ENCODE measurements at regions not wholly inside any gene's neighbourhood (a gene's known extent, or its start where the extent isn't known, plus 50 kb on each side); places are given as distances from the start of the nearest gene placed in this dataset.

DNA sequence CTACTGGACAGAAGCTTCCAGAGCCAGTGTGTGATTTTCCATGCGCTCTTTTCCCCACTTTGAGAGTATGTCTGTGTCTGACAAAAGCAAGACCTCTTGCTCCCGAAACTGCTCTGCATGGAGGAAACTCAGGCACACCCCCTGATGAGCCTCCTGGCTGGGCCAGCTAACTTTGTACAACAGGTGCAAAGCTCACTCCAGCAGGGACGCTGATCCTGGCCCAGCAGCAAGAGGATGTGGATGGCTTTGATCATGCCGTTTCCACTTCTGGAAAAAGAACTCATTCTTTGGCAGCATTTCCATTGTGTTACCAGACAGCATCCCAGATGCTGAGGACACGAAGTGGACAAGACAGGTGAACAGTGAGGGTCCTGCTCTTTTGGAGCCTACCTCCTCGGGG is 103.1 kb downstream of the TLR5 start:
- TF ChIP-seq EZH2 (IDR thresholded peaks at IDR 0.05; ENCODE audit: insufficient read depth, poor library complexity, severe bottlenecking) = no peak
- TF ChIP-seq EZH2phosphoT487 (IDR thresholded peaks at IDR 0.05; ENCODE audit: insufficient read depth, low read depth) = no peak
